Psoas muscle (tissue), 7 donors: ENCODE measurements at regions not wholly inside any gene's neighbourhood (a gene's known extent, or its start where the extent isn't known, plus 50 kb on each side); places are given as distances from the start of the nearest gene placed in this dataset.

Experiments
- ATAC-seq, 4 donors: fragments of 200-7000 bp; cut with Tn5 transposase; one replicate each; pipeline ENCODE4 v1.9.1; 2020; ENCODE audit warnings: moderate library complexity in 3 of 4, mild to moderate bottlenecking in 2 of 4
- DNase-seq, 2 donors: peaks; one replicate each; pipeline ENCODE4 v3.0.0-alpha.2; 2020
- H3K27ac ChIP-seq: fragments of 200-600 bp; one replicate; pipeline ENCODE4 v1.8.0; 2022
- H3K27me3 ChIP-seq, 3 donors: fragments of 200-600 bp in 1 of 3; one replicate each; pipeline versions ENCODE4 v1.6.1 to v1.8.0; 2013 to 2022; ENCODE audit warnings: low read length in 2 of 3, mild to moderate bottlenecking in 2 of 3, moderate library complexity in 1 of 3; ENCODE audit not compliant: insufficient read depth in 3 of 3
- H3K36me3 ChIP-seq, 2 donors: fragments of 200-600 bp in 1 of 2; one replicate each; pipeline versions ENCODE4 v1.6.1 to v1.8.0; 2013 to 2022; ENCODE audit warnings: low read depth in 1 of 2, mild to moderate bottlenecking in 1 of 2, moderate library complexity in 1 of 2; ENCODE audit not compliant: insufficient read depth in 1 of 2
- H3K4me1 ChIP-seq: fragments of 200-600 bp; one replicate; pipeline ENCODE4 v1.8.0; 2022
- H3K4me3 ChIP-seq: fragments of 200-600 bp; one replicate; pipeline ENCODE4 v1.8.0; 2022; ENCODE audit warnings: mild to moderate bottlenecking
- H3K9me3 ChIP-seq: fragments of 200-600 bp; one replicate; pipeline ENCODE4 v1.8.0; 2022
- CTCF ChIP-seq: fragments of 200-600 bp; IDR thresholded peaks from one replicate; pipeline ENCODE4 v1.8.0; 2022; ENCODE audit warnings: antibody characterized with exemption
- WGBS, 3 donors: extraction: QIAGEN DNeasy Blood & Tissue Kit; methylation state at CpG; one replicate each; pipeline versions ENCODE4 v1.1.6 to v1.1.7; 2013; 5-methylcytosine and 5-hydroxymethylcytosine counted together
- intact Hi-C, 2 donors: fragments of 100-400 bp; cut with DNase I; formaldehyde crosslinking; loops; one replicate each; pipeline versions ENCODE4 v1.11.0 to v1.14.2; 2022
- donor health status: healthy with polysubstance abuse.
- donor health status: DM: no; HTN: no; CAD: no; lungs with moderate emphysema.
- donor health status: Bipolar disorder and iron deficiency.
- donor health status: healthy.
- donor health status: DM: yes; HTN: yes; CAD: no.
- donor health status: DM: no; HTN: no; CAD: no.
- donor health status: DM: yes; HTN: yes; CAD: no.

DNA sequence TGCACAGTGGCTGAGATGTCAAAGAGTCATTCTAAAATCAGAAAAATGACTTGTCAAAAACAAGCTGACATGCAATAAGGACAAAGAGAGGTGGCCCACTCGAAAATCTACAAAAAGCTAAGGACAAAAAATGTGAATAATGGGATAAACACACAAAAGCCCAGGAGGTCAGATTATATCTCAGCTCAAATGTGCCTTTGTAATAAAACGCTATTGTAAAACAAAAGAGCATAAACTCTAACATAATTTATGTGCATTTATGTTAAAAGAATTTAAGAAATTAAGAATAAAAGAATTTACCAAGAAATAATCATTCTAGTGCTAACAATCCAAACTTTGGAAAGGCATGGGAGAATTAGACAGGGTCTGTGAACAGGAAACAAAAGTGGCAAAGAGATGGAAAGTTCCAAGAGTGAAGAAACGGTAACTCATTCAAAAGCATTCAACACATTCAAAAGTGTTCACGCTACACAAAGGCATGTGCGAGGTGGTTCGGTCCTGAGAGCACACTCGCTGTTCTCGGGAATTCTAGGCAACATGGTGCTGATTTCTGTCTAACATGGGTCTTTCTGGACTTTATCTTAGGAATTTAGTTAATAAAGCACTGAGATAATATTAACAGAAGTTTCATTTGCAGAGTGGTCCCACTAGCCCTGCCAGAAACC lies 197.7 kb downstream of the KATNAL1 start:
- Histone ChIP-seq H3K27ac (no peak overlapping the region), H3K36me3 (no peaks in the 10 kb centered on the region), H3K4me3 (no peak overlapping the region), H3K27me3 (no peaks in the 10 kb centered on the region), H3K9me3 (no peaks in the 10 kb centered on the region), H3K4me1 (peaks cover 4% of the 10 kb centered on the region)
- ATAC-seq (no peak), DNase-seq (no peak)
- intact Hi-C loops = loop anchor here (2.0 to 10.0 kb wide), 4 partner anchors 257 to 603 kb away; partner anchors contain the start of genes SLC7A1 (in 1 of the 2) and UBL3 (in 1 of the 2)
- TF ChIP-seq CTCF = no peak
- WGBS, 3 donors = 88 to 91% (median 91%) methylated on average over 8 of the region's 8 CpGs

DNA sequence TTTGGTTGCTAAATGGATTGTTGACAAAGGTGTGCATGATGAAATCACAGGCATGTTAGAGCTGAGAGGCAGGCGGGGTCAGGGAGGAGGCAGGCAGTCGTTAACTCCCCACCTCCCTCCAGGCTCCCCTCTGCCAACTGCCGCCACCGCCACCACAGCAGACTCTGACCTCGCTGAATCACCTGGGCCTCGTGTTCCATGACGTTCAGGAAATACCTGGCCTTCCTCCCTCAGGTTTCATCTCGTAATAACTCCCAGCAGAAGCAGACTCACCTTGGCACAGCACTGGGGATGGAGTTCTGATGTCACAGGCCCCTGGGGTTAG lies 198.5 kb downstream of the KATNAL1 start:
- Histone ChIP-seq H3K36me3 (no peaks in the 10 kb centered on the region), H3K9me3 (no peaks in the 10 kb centered on the region), H3K4me1 (no peaks in the 10 kb centered on the region), H3K27me3 (no peaks in the 10 kb centered on the region), H3K27ac (no peak overlapping the region), H3K4me3 (no peak overlapping the region)
- 78 to 86% (median 83%) methylated on average over 8 of the region's 8 CpGs for WGBS, 3 donors
- ATAC-seq (no peak), DNase-seq (no peak)
- intact Hi-C loops = no loop called here
- TF ChIP-seq CTCF = no peak

GRCh38 chr13:30108216-30108912 lies 199.0 kb downstream of the KATNAL1 start:
- H3K27ac ChIP-seq = no peak overlapping the region
- no peaks in the 10 kb centered on the region for H3K27me3 ChIP-seq
- no peaks in the 10 kb centered on the region for H3K36me3 ChIP-seq
- ATAC-seq (no peak), DNase-seq (no peak)
- 73 to 83% (median 79%) methylated on average over 13 of the region's 13 CpGs for WGBS, 3 donors
- no peak for TF ChIP-seq CTCF
- no peak overlapping the region for H3K4me3 ChIP-seq
- no peaks in the 10 kb centered on the region for H3K9me3 ChIP-seq
- H3K4me1 ChIP-seq = no peaks in the 10 kb centered on the region
- intact Hi-C loops = no loop called here

GRCh38 chr13:30107521-30108136 lies 199.7 kb downstream of the KATNAL1 start:
- H3K27me3 ChIP-seq = no peaks in the 10 kb centered on the region
- H3K36me3 ChIP-seq = no peaks in the 10 kb centered on the region
- ATAC-seq (no peak), DNase-seq (no peak)
- H3K4me1 ChIP-seq = no peaks in the 10 kb centered on the region
- H3K27ac ChIP-seq = no peak overlapping the region
- H3K4me3 ChIP-seq = no peak overlapping the region
- 84 to 88% (median 87%) methylated on average over 14 of the region's 14 CpGs for WGBS, 3 donors
- no peak for TF ChIP-seq CTCF
- intact Hi-C loops = no loop called here
- no peaks in the 10 kb centered on the region for H3K9me3 ChIP-seq
